Uterus (tissue), 2 donors: ENCODE measurements at regions not wholly inside any gene's neighbourhood (a gene's known extent, or its start where the extent isn't known, plus 50 kb on each side); places are given as distances from the start of the nearest gene placed in this dataset.

Experiments
- CTCF ChIP-seq, 4 experiments: fragments of 200-600 bp in 2 of 4; fragments of 450-650 bp in 2 of 4; sonication (generic) in 2 of 4; IDR thresholded peaks; one replicate each; pipeline ENCODE4 v1.5.1; 2016 to 2019; ENCODE audit warnings: antibody characterized with exemption in 4 of 4, mild to moderate bottlenecking in 2 of 4, moderate library complexity in 1 of 4
- POLR2A ChIP-seq, 2 donors: fragments of 450-650 bp; IDR thresholded peaks; one replicate each; pipeline ENCODE4 v1.6.1; 2016; ENCODE audit warnings: antibody characterized with exemption in 2 of 2, mild to moderate bottlenecking in 1 of 2, moderate library complexity in 1 of 2

DNA sequence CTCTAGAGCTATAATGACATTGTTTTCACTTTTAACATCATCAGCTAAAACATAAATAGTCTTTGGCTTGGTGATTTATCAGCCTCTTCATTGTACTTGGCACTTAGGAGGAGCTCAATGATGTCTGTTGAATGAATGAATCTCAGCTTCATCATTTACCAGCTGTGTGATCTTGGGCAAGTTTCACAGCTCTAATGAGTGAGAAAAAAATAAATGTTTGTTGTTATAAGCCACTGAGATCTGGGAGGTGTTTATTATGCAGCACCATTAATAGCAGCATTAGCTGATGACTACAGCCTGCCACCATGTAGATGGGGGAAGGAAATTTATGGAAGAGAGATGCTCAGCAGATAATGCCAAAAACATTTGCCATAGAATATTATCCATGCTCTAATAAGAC lies 63.6 kb upstream of the C1QTNF7 start:
- no peak for TF ChIP-seq CTCF (IDR thresholded peaks at IDR 0.05)
- TF ChIP-seq POLR2A (IDR thresholded peaks at IDR 0.05) = no peak
